Panc1 (cell line): ENCODE measurements at regions not wholly inside any gene's neighbourhood (a gene's known extent, or its start where the extent isn't known, plus 50 kb on each side); places are given as distances from the start of the nearest gene placed in this dataset.

Experiments used
- POLR2AphosphoS5 ChIP-seq: IDR thresholded peaks from 2 replicates; pipeline ENCODE4 v1.6.1; 2012; ENCODE audit warnings: mild to moderate bottlenecking, low read depth, low read length, moderate library complexity
- REST ChIP-seq, 2 experiments: IDR thresholded peaks; 2 replicates each; pipeline ENCODE4 v1.6.1; 2011 to 2012; ENCODE audit warnings: low read depth in 2 of 2, control low read depth in 1 of 2, low read length in 1 of 2, mild to moderate bottlenecking in 1 of 2, moderate library complexity in 1 of 2; ENCODE audit not compliant: insufficient read depth in 1 of 2
- SIN3A ChIP-seq: IDR thresholded peaks from 2 replicates; pipeline ENCODE4 v1.6.1; 2012; ENCODE audit warnings: low read depth, mild to moderate bottlenecking, low read length, moderate library complexity, borderline replicate concordance; ENCODE audit not compliant: insufficient read depth
- TCF7L2 ChIP-seq: IDR thresholded peaks from 2 replicates; pipeline ENCODE4 v1.6.1; 2011; ENCODE audit warnings: mild to moderate bottlenecking, low read depth, low read length, inconsistent platforms
- TF ChIP-seq, protein P1 (sequence below): fragments of 450-650 bp; IDR thresholded peaks from 2 replicates; pipeline ENCODE4 v1.5.1; 2017; ENCODE audit warnings: mild to moderate bottlenecking

DNA sequence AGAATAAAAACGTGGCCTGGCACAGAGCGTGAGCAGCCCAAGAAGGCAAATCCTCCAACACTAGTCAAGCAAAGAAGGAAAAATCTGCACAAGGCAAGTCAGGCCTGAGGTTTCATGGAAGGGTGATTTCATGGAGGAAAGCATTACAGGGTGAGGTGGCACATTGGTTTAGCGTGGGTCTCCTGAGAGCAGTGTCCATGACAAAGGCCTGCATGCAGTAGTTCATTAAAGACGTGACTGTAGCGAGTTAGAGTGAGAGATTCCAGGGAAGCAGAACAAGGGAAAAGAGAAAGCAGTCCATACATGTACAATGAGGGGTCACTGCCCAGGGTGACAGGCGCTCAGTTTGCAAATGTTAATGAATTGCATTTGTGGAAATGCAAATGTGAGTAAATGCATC is 285.0 kb upstream of the ERCC4 start:
- TF ChIP-seq, protein P1, sequence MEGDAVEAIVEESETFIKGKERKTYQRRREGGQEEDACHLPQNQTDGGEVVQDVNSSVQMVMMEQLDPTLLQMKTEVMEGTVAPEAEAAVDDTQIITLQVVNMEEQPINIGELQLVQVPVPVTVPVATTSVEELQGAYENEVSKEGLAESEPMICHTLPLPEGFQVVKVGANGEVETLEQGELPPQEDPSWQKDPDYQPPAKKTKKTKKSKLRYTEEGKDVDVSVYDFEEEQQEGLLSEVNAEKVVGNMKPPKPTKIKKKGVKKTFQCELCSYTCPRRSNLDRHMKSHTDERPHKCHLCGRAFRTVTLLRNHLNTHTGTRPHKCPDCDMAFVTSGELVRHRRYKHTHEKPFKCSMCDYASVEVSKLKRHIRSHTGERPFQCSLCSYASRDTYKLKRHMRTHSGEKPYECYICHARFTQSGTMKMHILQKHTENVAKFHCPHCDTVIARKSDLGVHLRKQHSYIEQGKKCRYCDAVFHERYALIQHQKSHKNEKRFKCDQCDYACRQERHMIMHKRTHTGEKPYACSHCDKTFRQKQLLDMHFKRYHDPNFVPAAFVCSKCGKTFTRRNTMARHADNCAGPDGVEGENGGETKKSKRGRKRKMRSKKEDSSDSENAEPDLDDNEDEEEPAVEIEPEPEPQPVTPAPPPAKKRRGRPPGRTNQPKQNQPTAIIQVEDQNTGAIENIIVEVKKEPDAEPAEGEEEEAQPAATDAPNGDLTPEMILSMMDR, result no peak
- TF ChIP-seq POLR2AphosphoS5, result no peak
- no peak for TF ChIP-seq REST (IDR thresholded peaks at IDR 0.05; ENCODE audit: insufficient read depth in 1 of 2, low read depth in 2 of 2, low read length in 1 of 2)
- no peak for TF ChIP-seq SIN3A
- no peak for TF ChIP-seq TCF7L2
